ENCODE measurements at regions not wholly inside any gene's neighbourhood (a gene's known extent, or its start where the extent isn't known, plus 50 kb on each side); places are given as distances from the start of the nearest gene placed in this dataset.

GRCh38 chr7:133190650-133191049 is 62.2 kb upstream of the EXOC4 start:
- DNase-seq (ENCODE audit: low read depth in 2 of 2): no peak

DNA sequence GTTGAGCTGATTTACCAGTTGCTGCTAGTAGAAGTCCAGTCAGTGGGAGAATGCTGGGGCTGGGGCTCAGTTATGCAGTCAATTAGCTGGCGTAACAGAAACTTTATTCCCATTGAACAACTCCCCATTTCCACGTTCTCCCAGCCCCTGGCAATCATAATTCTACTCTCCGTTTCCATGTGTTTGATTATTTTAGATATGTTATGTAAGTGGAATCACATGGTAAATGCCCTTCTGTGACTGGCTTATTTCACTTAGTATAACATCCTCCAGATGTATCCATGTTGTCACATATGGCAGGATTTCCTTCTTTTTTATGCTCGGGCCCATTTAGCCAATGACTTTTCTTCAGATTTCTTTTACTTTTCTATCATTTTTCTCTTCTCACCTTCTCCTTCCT is 61.1 kb upstream of the EXOC4 start:
- no peak for DNase-seq (ENCODE audit: low read depth in 2 of 2)

- DNase-seq (ENCODE audit: low read depth in 2 of 2): no peak
Measured at GRCh38 chr7:133195868-133196267, 57.0 kb upstream of the EXOC4 start.

- DNase-seq (ENCODE audit: low read depth in 2 of 2): no peak
Measured at GRCh38 chr7:133196856-133197612, 55.8 kb upstream of the EXOC4 start.

DNA sequence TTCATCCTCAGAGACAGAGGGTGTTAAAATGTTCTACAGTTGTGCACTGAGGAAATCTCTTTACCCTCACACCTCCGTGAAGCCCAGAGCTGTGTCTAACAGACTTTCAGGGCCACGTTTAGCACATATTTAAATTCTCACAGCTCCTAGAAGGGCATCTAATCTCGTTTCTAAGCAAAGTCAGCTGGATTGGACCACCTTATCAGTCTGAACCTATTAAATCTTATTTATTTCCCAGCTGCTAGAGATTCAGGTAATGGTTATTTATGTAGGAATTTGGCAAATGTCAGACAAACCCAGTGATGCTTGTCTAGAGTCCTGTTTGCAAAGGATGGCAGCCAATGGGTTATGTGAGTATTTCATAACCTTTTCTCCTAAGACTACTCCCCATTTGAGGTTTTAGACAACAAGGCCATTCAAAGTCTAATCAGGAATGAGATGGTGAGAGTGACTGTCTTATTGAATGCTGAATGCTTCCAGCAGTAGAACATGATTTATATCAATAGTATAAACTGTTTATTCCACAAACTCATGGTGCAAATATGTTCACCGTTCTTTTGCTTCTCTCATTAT is 54.8 kb upstream of the EXOC4 start:
- DNase-seq (ENCODE audit: low read depth in 2 of 2): no peak

DNA sequence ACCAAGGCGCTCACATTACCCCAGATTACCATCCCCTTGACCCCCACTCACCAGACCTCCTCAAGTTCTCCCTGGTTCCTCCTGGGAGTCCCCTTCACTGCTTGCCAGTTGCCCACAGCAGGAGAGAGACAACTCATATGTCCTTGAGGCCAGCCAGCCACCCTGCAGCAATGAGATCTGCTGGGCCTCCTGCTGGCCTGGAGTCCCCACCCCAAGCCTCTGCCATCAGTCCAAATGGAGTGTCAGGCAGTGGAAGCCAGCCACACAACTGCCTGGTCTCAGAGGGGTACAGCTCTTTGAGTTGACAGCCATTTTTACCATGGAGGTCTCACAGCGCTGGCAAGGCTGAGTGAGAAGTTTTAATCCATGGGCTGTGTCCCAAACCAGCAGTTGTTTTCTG is 53.0 kb upstream of the EXOC4 start:
- DNase-seq (ENCODE audit: low read depth in 2 of 2): no peak

DNA sequence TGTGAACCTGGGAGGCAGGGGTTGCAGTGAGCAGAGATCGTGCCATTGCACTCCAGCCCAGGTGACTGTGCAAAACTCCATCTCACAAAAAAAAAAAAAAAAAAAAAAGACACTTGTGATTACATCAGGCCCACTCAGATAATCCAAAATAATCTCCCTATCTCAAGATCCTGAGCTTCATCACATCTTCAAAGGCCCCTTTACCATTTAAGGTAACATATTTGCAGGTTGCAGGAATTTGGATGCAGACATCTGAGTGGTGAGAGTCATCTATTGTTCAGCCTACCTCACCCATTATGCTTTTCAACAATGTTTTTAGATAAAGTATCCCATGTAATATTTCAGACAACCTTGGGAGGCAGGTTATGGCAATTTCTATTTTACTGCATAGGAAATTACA is 51.4 kb upstream of the EXOC4 start:
- DNase-seq (ENCODE audit: low read depth in 2 of 2): no peak

- no peak for DNase-seq (ENCODE audit: low read depth in 2 of 2)
Measured at GRCh38 chr7:133202942-133203341, 49.9 kb upstream of the EXOC4 start.
